ENCODE measurements at regions not wholly inside any gene's neighbourhood (a gene's known extent, or its start where the extent isn't known, plus 50 kb on each side); places are given as distances from the start of the nearest gene placed in this dataset.

GRCh38 chr7:91323626-91324158 lies 59.5 kb downstream of the FZD1 start:
- TF ChIP-seq CTCF (IDR thresholded peaks at IDR 0.05) (no peak), POLR2A (IDR thresholded peaks at IDR 0.05) (no peak), POLR2AphosphoS5 (IDR thresholded peaks at IDR 0.05) (no peak)

All from gastroesophageal sphincter (tissue), 3 donors.